HG03097 (cell line): ENCODE measurements at regions not wholly inside any gene's neighbourhood (a gene's known extent, or its start where the extent isn't known, plus 50 kb on each side); places are given as distances from the start of the nearest gene placed in this dataset.

Experiments used
- ATAC-seq: cut with Tn5 transposase; IDR thresholded peaks from one replicate; pipeline ENCODE4 v1.9.1; 2021; ENCODE audit not compliant: unreplicated experiment, low FRiP score

- no peak for ATAC-seq
These were observed 91.3 kb upstream of the TMEM106B start for GRCh38 chr7:12119620-12120303.

GRCh38 chr7:12120632-12121031, 90.5 kb upstream of the TMEM106B start:
- no peak for ATAC-seq

GRCh38 chr7:12123172-12123571, 87.9 kb upstream of the TMEM106B start:
- ATAC-seq = no peak

GRCh38 chr7:12124028-12124427, 87.1 kb upstream of the TMEM106B start:
- ATAC-seq = no peak

GRCh38 chr7:12127455-12127854, 83.6 kb upstream of the TMEM106B start:
- no peak for ATAC-seq

- ATAC-seq = no peak
These were observed 80.5 kb upstream of the TMEM106B start for GRCh38 chr7:12130609-12131008.

- no peak for ATAC-seq
These were observed 80.0 kb upstream of the TMEM106B start for GRCh38 chr7:12131122-12131521.

- ATAC-seq = no peak
These were observed 77.2 kb upstream of the TMEM106B start for GRCh38 chr7:12133865-12134264.

- ATAC-seq = no peak
These were observed 74.6 kb upstream of the TMEM106B start for GRCh38 chr7:12136523-12136922.

- ATAC-seq = no peak
These were observed 73.8 kb upstream of the TMEM106B start for GRCh38 chr7:12137283-12137682.

- ATAC-seq = no peak
These were observed 72.7 kb upstream of the TMEM106B start for GRCh38 chr7:12138421-12138820.

GRCh38 chr7:12139416-12139815, 71.7 kb upstream of the TMEM106B start:
- ATAC-seq = no peak

GRCh38 chr7:12146813-12147212, 64.3 kb upstream of the TMEM106B start:
- no peak for ATAC-seq

GRCh38 chr7:12152196-12152918, 58.7 kb upstream of the TMEM106B start:
- no peak for ATAC-seq

- ATAC-seq = no peak
These were observed 57.0 kb upstream of the TMEM106B start for GRCh38 chr7:12154119-12154518.

GRCh38 chr7:12157517-12157916, 53.6 kb upstream of the TMEM106B start:
- no peak for ATAC-seq

- ATAC-seq = no peak
These were observed 52.6 kb upstream of the TMEM106B start for GRCh38 chr7:12158334-12159060.

- ATAC-seq = no peak
These were observed 49.9 kb upstream of the TMEM106B start for GRCh38 chr7:12161146-12161545.
